UCSD-AML1 (cell line): ENCODE measurements at regions not wholly inside any gene's neighbourhood (a gene's known extent, or its start where the extent isn't known, plus 50 kb on each side); places are given as distances from the start of the nearest gene placed in this dataset.

ENCODE experiments used
- DNase-seq: peaks from one replicate; lab custom pipeline; 2025; ENCODE audit not compliant: unreplicated experiment; lab: John Stamatoyannopoulos, UW

- DNase-seq, result no peak
Measured at GRCh38 chr4:35734381-35735098, 509.8 kb downstream of the ARAP2 start.

- DNase-seq, result no peak
Measured at GRCh38 chr4:35739308-35739707, 505.0 kb downstream of the ARAP2 start.

GRCh38 chr4:35754047-35754446 is 490.3 kb downstream of the ARAP2 start:
- no peak for DNase-seq

- DNase-seq, result no peak
Measured at GRCh38 chr4:35757836-35758235, 486.5 kb downstream of the ARAP2 start.

GRCh38 chr4:35760807-35761206 is 483.5 kb downstream of the ARAP2 start:
- DNase-seq, result peak; percentile 12

- no peak for DNase-seq
Measured at GRCh38 chr4:35771571-35771970, 472.7 kb downstream of the ARAP2 start.

GRCh38 chr4:35772291-35772690 is 472.0 kb downstream of the ARAP2 start:
- DNase-seq, result no peak

GRCh38 chr4:35789899-35790574 is 454.3 kb downstream of the ARAP2 start:
- DNase-seq, result no peak

- no peak for DNase-seq
Measured at GRCh38 chr4:35793045-35793722, 451.1 kb downstream of the ARAP2 start.

GRCh38 chr4:35793766-35794165 is 450.5 kb downstream of the ARAP2 start:
- DNase-seq, result no peak

GRCh38 chr4:35800669-35801068 is 443.6 kb downstream of the ARAP2 start:
- no peak for DNase-seq

GRCh38 chr4:35802644-35803043 is 441.7 kb downstream of the ARAP2 start:
- DNase-seq, result peak; percentile 7

- no peak for DNase-seq
Measured at GRCh38 chr4:35818520-35818919, 425.8 kb downstream of the ARAP2 start.

GRCh38 chr4:35820003-35820402 is 424.3 kb downstream of the ARAP2 start:
- no peak for DNase-seq

GRCh38 chr4:35824231-35824630 is 420.1 kb downstream of the ARAP2 start:
- no peak for DNase-seq

GRCh38 chr4:35835893-35836292 is 408.4 kb downstream of the ARAP2 start:
- DNase-seq, result no peak

GRCh38 chr4:35836596-35836995 is 407.7 kb downstream of the ARAP2 start:
- DNase-seq, result no peak

- no peak for DNase-seq
Measured at GRCh38 chr4:35867057-35867456, 377.3 kb downstream of the ARAP2 start.

- no peak for DNase-seq
Measured at GRCh38 chr4:35872273-35872672, 372.0 kb downstream of the ARAP2 start.

GRCh38 chr4:35879479-35879878 is 364.8 kb downstream of the ARAP2 start:
- no peak for DNase-seq

- no peak for DNase-seq
Measured at GRCh38 chr4:35883108-35883507, 361.2 kb downstream of the ARAP2 start.
